ENCODE measurements at regions not wholly inside any gene's neighbourhood (a gene's known extent, or its start where the extent isn't known, plus 50 kb on each side); places are given as distances from the start of the nearest gene placed in this dataset.
"Not testable (repeated sequence)": the region's sequence is repeated elsewhere in the genome, so short reads cannot be mapped to it uniquely, and the experiment has no call there.

DNA sequence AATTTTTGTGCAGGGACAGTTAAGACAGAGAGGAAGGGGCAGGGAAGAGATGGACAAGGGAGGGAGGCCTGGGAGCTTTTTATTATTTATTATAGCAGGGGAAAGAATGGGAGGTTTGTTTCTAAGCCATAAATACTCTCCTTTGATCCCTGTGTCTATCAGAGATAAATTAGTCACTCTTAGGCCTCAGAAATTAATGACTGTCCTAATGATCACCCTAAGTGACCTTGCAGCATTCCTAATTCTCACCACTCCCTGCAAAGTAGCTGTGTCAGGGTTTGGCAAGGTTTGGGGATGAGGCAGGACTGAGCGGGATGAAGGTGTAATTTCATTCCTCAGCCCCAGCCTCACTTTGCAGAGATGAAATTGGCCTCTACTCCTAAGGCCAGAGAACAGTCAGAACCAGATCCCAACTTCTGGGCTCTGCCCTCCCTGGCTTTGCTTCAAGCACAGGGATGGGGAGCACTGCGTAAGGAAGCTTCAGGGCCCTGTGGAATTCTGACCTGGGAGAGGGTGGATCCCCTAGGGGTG lies 95.0 kb downstream of the TMEM17 start:
- DNase-seq (ENCODE audit: low spot score), result no peak

GRCh38 chr2:62410015-62410453 lies 96.0 kb downstream of the TMEM17 start:
- no peak for DNase-seq (ENCODE audit: low spot score)

DNA sequence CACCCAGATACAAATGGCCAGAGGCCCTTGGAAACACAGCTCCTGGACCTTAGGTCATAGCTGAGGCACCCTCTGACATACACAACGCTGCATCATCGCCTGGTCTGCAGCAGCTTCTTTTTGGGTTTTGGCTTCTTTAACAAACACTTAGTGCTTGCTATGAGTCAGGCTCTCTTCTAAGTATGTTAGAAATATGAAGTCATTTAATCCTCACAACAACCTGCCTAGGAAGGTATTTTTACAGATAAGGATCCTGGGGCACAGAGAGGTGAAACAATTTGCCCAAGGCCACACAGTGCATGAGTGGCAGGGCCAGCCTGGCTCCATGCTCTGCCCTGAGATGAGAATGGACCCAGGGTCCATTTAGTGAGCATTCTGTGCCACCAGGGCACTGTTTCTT lies 96.6 kb downstream of the TMEM17 start:
- no peak for DNase-seq (ENCODE audit: low spot score)

DNA sequence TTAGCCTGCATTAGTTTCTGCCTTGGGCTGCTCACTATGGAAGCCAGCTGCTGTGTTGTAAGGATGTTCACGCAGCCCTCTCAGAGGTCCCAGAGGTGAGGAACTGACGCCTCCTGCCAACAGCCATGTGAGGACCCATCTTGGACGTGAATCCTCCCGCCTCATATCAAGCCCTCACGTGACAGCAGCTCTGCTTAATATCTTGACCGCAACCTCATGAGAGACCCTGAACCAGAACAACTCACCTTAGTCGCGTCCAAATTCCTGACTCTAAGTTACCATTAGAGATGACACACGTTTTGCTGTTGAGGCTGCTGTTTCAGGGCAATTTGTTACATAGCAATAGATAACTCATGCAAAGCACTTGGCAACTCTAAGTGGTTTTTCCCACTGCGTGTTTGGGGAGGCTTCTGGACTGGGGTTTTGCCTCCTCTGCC lies 97.7 kb downstream of the TMEM17 start:
- DNase-seq (ENCODE audit: low spot score), result no peak

GRCh38 chr2:62407838-62408237 lies 98.2 kb downstream of the TMEM17 start:
- DNase-seq (ENCODE audit: low spot score), result no peak

DNA sequence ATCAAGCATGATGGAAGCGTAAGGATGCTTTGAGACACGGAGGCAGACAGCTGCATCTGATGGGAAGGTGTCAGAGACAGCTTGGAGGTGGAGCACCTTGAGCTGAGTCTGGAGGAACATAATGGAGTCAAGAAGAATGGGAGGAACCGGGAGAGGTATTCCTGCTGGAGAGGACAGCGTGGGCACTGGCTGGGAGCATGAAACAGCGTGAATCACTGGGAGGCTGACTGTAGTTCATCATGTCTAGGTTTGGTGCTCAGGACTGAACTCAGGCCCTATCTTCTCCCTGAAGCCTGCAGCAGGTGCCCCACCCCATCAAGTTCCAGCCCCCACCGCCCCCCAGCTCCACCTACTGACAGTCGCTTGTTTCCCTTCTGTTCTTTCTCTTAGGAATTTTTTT lies 98.6 kb downstream of the TMEM17 start:
- no peak for DNase-seq (ENCODE audit: low spot score)

- no peak for DNase-seq (ENCODE audit: low spot score)
Measured at GRCh38 chr2:62406573-62407043, 99.4 kb downstream of the TMEM17 start.

DNA sequence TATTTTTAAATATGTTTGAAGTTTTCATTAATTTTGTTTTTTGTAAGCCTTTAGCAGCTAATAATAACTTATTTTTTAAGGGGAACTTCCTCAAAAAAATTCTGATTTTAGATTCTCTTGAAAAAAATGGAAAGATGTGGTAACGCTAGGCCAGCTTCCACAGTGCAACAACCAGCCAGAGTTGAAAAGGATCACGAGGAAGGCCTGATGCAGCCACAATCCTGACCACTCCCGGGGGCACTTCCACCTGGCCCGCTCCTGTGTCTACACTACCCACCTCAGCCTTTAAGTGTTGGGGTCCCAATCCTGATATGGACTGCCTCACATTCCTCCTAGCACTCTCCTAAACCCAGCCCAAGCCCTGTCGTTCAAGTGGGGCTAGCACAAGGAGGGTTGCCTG lies 101.1 kb downstream of the TMEM17 start:
- no peak for DNase-seq (ENCODE audit: low spot score)

GRCh38 chr2:62402156-62402555 lies 103.8 kb downstream of the TMEM17 start:
- no peak for DNase-seq (ENCODE audit: low spot score)

- no peak for DNase-seq (ENCODE audit: low spot score)
Measured at GRCh38 chr2:62398356-62398755, 107.6 kb downstream of the TMEM17 start.

DNA sequence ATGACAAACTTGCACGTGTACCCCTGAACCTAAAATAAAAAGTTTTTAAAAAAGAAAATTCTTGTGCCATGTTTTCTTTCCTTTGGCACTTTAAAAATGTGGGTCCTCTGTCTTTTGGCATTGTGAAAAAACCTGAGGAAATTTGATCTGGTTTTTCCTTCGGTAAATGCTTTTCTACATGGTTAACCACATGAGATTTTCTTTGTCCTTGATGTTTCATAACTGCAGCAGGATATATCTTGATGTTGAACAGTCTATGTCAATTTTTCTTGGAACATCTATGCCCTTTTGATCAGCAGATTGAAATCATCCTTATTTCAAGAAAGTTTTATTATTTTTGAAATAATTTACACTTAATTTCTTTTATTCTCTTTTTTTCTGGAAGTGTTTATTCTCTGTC lies 109.1 kb downstream of the TMEM17 start:
- DNase-seq (ENCODE audit: low spot score), result no peak

GRCh38 chr2:62393293-62393692 lies 112.7 kb downstream of the TMEM17 start:
- no peak for DNase-seq (ENCODE audit: low spot score)

DNA sequence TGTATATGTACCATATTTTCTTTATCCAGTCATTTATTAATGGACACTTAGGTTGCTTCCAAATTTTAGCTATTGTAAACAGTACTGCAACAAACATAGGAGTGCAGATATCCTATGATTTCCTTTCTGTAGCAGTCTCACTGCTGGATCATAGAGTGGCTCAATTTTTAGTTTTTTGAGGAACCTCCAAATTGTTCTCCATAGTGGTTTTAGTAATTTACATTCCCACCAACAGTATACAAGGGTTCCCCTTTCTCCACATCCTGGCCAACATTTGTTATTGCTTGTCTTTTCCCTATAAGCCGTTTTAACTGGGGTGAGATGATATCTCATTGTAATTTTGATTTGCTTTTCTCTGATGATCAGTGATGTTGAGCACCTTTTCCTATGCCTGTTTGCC lies 114.3 kb downstream of the TMEM17 start:
- no peak for DNase-seq (ENCODE audit: low spot score)

- not testable (repeated sequence) for DNase-seq (ENCODE audit: low spot score)
Measured at GRCh38 chr2:62386378-62386777, 119.6 kb downstream of the TMEM17 start.

DNA sequence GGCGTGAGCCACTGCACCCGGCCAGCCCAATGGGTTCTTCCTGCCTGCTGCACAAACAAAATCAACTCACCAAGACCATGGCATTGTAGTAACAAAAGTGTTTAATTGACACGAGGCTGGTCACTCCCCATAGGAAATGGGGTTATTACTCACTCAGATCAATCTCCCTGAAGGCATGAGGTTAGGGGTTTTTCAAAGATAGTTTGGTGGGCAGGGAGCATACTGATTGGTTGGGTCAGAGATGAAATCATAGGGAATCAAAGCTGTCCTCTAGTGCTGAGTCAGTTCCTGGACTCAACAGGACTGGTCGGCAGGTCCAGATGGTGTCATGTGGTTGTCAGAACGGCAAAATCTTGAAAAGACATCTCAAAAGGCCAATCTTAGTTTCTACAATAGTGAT lies 122.1 kb downstream of the TMEM17 start:
- DNase-seq (ENCODE audit: low spot score), result no peak

- DNase-seq (ENCODE audit: low spot score), result no peak
Measured at GRCh38 chr2:62382757-62383156, 123.2 kb downstream of the TMEM17 start.

- DNase-seq (ENCODE audit: low spot score), result no peak
Measured at GRCh38 chr2:62382122-62382521, 123.9 kb downstream of the TMEM17 start.

DNA sequence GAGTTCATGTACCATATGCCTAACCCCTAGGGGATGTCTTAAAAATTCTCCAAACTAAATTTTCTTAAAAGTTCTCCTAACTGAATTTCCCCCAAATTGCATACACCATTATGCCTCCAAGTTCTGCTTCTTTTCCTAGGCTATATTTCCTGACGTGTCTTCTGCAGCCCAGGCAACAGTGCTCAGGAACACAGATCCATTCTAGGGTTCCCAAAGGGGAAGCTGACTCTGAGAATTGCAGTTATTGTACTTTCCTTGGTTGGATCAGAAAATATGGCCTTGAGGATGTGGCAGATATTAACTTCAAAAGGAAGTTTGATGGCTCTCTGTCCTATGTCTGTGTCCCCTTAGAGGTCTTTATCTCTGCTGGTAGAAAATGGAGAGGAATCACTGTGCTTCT lies 124.3 kb downstream of the TMEM17 start:
- DNase-seq (ENCODE audit: low spot score), result no peak

DNA sequence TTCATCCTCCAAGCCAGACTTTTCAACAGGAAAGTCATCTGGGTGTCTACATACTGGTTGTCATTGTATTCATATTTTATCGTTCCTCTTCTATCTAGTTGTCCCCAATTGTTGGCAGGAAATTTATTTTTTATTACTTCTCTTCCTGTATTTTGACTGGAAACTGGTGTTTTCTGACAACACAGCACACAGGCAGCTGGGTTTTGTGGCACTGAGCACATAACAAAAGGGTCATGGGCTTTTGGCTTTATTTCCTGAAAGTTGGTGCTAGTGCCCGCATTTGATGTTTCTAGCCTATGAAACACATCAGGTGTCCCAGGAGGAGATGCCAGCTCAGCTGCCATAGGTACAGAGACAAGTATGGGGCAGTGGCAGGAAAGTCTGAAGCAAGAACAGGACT lies 126.4 kb downstream of the TMEM17 start:
- no peak for DNase-seq (ENCODE audit: low spot score)

DNA sequence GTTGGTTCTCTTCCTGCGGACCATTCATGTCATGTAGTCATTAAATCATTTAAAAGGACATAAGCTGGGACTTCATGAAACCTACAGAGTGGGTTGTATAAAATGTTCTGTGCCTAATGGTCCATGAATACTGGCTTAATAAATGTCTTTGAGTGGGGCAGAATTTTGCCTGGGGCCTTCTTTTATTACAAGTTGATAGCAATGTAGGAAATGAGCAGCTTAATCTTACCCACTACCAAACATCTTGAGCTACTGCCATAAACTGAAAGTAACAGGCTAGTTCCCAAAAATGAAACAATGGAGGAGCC lies 130.9 kb downstream of the TMEM17 start:
- no peak for DNase-seq (ENCODE audit: low spot score)

- no peak for DNase-seq (ENCODE audit: low spot score)
Measured at GRCh38 chr2:62374301-62375112, 131.5 kb downstream of the TMEM17 start.

DNA sequence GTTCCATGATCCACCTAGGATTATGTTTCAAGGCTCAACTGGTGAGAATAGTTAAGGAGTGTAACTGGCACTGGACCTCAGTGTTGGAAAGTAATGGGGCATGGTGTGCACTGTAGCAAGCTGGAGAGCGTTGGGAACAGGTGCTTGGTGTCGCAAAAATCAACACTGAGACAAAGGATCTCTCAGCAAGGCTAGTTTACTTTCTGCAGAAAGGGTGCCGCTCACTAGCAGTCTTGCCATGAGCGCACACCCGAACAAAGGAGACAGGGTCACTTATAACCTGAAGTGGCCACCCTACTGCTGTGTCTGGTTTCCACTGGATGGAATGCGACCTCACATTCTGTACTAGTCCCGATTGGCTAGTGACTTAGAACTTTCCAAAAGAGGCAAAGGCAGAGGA lies 133.2 kb downstream of the TMEM17 start:
- no peak for DNase-seq (ENCODE audit: low spot score)

GRCh38 chr2:62370321-62371250 lies 135.4 kb downstream of the TMEM17 start:
- DNase-seq (ENCODE audit: low spot score), result no peak
